Endodermal cell (in vitro differentiated cells): ENCODE measurements at regions not wholly inside any gene's neighbourhood (a gene's known extent, or its start where the extent isn't known, plus 50 kb on each side); places are given as distances from the start of the nearest gene placed in this dataset.
A peak's percentile ranks its signal among the peaks of the same experiment; 100 is the strongest.

Experiments used
- DNase-seq: peaks from one replicate; pipeline ENCODE4 v3.0.0-alpha.2; 2017
- H3K27ac ChIP-seq: 2 replicates; pipeline ENCODE4 v1.5.1; 2013; ENCODE audit warnings: mild to moderate bottlenecking, low read depth, low read length, moderate library complexity
- H3K27me3 ChIP-seq: 2 replicates; pipeline ENCODE4 v1.6.1; 2013; ENCODE audit warnings: mild to moderate bottlenecking, low read length, moderate library complexity; ENCODE audit not compliant: insufficient read depth, control insufficient read depth, poor library complexity, severe bottlenecking
- H3K36me3 ChIP-seq: 2 replicates; pipeline ENCODE4 v1.7.0; 2013; ENCODE audit warnings: mild to moderate bottlenecking, low read length, moderate library complexity; ENCODE audit not compliant: control insufficient read depth, insufficient read depth
- H3K4me1 ChIP-seq: one replicate; pipeline ENCODE4 v1.7.0; 2013; ENCODE audit warnings: low read length; ENCODE audit not compliant: control insufficient read depth, insufficient read depth
- H3K4me3 ChIP-seq: 2 replicates; pipeline ENCODE4 v1.5.1; 2013; ENCODE audit warnings: mild to moderate bottlenecking, low read length, moderate library complexity
- H3K9ac ChIP-seq: 2 replicates; pipeline ENCODE4 v1.6.1; 2013; ENCODE audit warnings: mild to moderate bottlenecking, low read length, moderate library complexity; ENCODE audit not compliant: poor library complexity, severe bottlenecking; ENCODE audit errors: extremely low read depth
- H3K9me3 ChIP-seq: 2 replicates; pipeline ENCODE4 v1.6.1; 2013; ENCODE audit warnings: mild to moderate bottlenecking, low read length, moderate library complexity; ENCODE audit not compliant: control insufficient read depth
- H3K27ac Mint-ChIP-seq: 2 replicates; pipeline ENCODE4 v1.8.0; 2020; ENCODE audit warnings: mixed read lengths
- H3K27me3 Mint-ChIP-seq: 2 replicates; pipeline ENCODE4 v1.8.0; 2021; ENCODE audit warnings: mild to moderate bottlenecking, mixed read lengths; ENCODE audit not compliant: insufficient read depth
- H3K36me3 Mint-ChIP-seq: 2 replicates; pipeline ENCODE4 v1.8.0; 2020; ENCODE audit warnings: low read depth, mixed read lengths
- H3K4me1 Mint-ChIP-seq: 2 replicates; pipeline ENCODE4 v1.8.0; 2020; ENCODE audit warnings: mixed read lengths
- H3K4me3 Mint-ChIP-seq: 2 replicates; pipeline ENCODE4 v1.8.0; 2020; ENCODE audit warnings: mild to moderate bottlenecking, moderate library complexity, mixed read lengths
- H3K9me3 Mint-ChIP-seq: 2 replicates; pipeline ENCODE4 v1.8.0; 2020; ENCODE audit warnings: mild to moderate bottlenecking, mixed read lengths
- WGBS, 2 experiments: methylation state at CpG; one replicate each; pipeline versions ENCODE4 v1.1.5 to v1.1.7; 2013; ENCODE audit warnings: missing lambda C conversion rate in 2 of 2, mixed read lengths in 1 of 2; ENCODE audit not compliant: insufficient coverage in 1 of 2, insufficient read length in 1 of 2; 5-methylcytosine and 5-hydroxymethylcytosine counted together
- TF ChIP-seq, protein P1 (sequence below): fragments of 200-600 bp; sonication (generic); conservative IDR thresholded peaks from 2 replicates; pipeline ENCODE4 v1.5.0; 2021; ENCODE audit warnings: antibody characterized with exemption, mild to moderate bottlenecking

DNA sequence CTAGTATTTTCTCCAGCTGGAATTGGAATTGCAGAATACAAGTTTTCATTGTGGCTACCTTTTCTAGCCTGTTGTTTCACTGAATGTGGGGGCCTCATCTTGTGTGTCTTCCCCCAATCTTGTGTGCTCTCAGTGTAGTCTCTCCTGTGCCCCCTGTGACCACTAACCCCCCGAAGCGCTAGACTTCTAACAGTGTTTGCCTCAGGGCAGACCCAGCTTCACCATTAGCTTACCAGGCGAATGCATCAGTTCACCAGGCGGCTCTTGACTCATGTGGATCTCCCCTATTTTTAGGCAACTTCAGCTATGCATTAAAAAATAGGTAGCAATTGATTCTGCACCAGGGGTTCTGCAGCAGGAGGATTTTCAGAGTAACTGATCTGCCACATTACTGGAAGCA lies 376.2 kb upstream of the MEIS1 start:
- Histone ChIP-seq H3K27me3 (no peaks in the 10 kb centered on the region), H3K4me1 (no peaks in the 10 kb centered on the region), H3K27ac (no peak overlapping the region), H3K4me3 (no peak overlapping the region), H3K9me3 (no peaks in the 10 kb centered on the region), H3K9ac (no peak overlapping the region), H3K36me3 (no peaks in the 10 kb centered on the region)
- Mint-ChIP-seq H3K27ac (no peak overlapping the region), H3K27me3 (no peaks in the 10 kb centered on the region), H3K36me3 (no peaks in the 10 kb centered on the region), H3K4me1 (no peaks in the 10 kb centered on the region), H3K9me3 (no peaks in the 10 kb centered on the region), H3K4me3 (no peak overlapping the region)
- peak; percentile 52 for DNase-seq
- TF ChIP-seq, protein P1, sequence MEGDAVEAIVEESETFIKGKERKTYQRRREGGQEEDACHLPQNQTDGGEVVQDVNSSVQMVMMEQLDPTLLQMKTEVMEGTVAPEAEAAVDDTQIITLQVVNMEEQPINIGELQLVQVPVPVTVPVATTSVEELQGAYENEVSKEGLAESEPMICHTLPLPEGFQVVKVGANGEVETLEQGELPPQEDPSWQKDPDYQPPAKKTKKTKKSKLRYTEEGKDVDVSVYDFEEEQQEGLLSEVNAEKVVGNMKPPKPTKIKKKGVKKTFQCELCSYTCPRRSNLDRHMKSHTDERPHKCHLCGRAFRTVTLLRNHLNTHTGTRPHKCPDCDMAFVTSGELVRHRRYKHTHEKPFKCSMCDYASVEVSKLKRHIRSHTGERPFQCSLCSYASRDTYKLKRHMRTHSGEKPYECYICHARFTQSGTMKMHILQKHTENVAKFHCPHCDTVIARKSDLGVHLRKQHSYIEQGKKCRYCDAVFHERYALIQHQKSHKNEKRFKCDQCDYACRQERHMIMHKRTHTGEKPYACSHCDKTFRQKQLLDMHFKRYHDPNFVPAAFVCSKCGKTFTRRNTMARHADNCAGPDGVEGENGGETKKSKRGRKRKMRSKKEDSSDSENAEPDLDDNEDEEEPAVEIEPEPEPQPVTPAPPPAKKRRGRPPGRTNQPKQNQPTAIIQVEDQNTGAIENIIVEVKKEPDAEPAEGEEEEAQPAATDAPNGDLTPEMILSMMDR = peak; percentile 20
- 92 to 95% methylated on average over 4 of the region's 4 CpGs for WGBS, 2 experiments

DNA sequence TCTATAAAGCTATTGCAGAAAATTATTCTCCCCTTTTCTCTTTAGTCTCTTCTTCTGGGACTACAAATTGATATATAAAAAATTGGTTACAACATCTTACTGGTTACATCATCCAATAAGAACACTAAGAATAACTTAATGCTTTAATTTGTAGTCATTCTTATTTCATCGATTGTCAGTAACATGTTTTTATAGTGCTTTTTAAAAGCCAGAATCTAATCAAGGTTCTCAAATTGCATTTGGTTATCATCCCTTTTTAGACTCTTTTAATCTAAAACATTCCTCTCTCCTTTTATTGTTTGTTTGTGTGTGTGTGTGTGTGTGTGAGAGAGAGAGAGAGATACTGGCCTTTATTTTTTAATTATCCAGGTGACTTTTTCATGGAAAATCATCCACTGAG lies 377.1 kb upstream of the MEIS1 start:
- H3K27ac Mint-ChIP-seq = no peak overlapping the region
- Histone ChIP-seq H3K4me3 (no peak overlapping the region), H3K27ac (no peak overlapping the region), H3K4me1 (no peaks in the 10 kb centered on the region), H3K9ac (no peak overlapping the region), H3K36me3 (no peaks in the 10 kb centered on the region), H3K9me3 (no peaks in the 10 kb centered on the region), H3K27me3 (no peaks in the 10 kb centered on the region)
- H3K27me3 Mint-ChIP-seq = no peaks in the 10 kb centered on the region
- TF ChIP-seq, protein P1 = no peak
- no peak for DNase-seq
- H3K9me3 Mint-ChIP-seq = no peaks in the 10 kb centered on the region
- no peaks in the 10 kb centered on the region for H3K36me3 Mint-ChIP-seq
- WGBS, 2 experiments = 100% methylated on average over 1 of the region's 1 CpG; no CpG with 5 or more reads in 1 of the 2 experiments
- H3K4me1 Mint-ChIP-seq = no peaks in the 10 kb centered on the region
- no peak overlapping the region for H3K4me3 Mint-ChIP-seq

DNA sequence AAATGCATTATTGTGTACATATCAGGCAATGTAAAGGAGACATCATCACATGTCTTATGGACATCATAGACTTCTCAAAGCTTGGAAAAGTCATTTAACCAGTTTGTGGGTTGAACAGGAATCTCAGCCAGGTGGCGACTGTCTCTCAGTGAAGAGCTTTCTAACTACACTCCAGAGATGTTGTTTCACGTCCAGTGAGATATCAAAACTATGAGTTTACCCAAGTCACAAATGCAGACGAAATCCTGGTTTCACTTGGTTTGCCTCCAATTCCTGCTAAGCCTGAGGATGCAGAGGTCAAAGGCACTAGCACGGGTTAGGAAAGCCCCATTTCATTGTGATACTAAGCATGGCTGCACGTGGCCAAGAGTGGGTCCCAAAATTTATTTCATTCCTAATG lies 384.5 kb upstream of the MEIS1 start:
- Mint-ChIP-seq H3K4me1 (peaks cover 5% of the 10 kb centered on the region), H3K36me3 (no peaks in the 10 kb centered on the region), H3K27me3 (no peaks in the 10 kb centered on the region), H3K4me3 (no peak overlapping the region), H3K9me3 (no peaks in the 10 kb centered on the region), H3K27ac (no peak overlapping the region)
- Histone ChIP-seq H3K36me3 (no peaks in the 10 kb centered on the region), H3K27ac (no peak overlapping the region), H3K9me3 (no peaks in the 10 kb centered on the region), H3K9ac (no peak overlapping the region), H3K4me1 (no peaks in the 10 kb centered on the region), H3K4me3 (no peak overlapping the region), H3K27me3 (no peaks in the 10 kb centered on the region)
- no peak for DNase-seq
- 82 to 84% methylated on average over 5 of the region's 5 CpGs for WGBS, 2 experiments
- TF ChIP-seq, protein P1 = no peak
